NCI-H2081 treated with DMSO at 0.1 percent for 48 hours (cell line): ENCODE measurements at regions not wholly inside any gene's neighbourhood (a gene's known extent, or its start where the extent isn't known, plus 50 kb on each side); places are given as distances from the start of the nearest gene placed in this dataset.

Experiments used
- DNase-seq: peaks from one replicate; lab custom pipeline; 2025; lab: John Stamatoyannopoulos, UW

GRCh38 chr13:39858794-39859193 is 203.3 kb downstream of the COG6 start:
- no peak for DNase-seq

DNA sequence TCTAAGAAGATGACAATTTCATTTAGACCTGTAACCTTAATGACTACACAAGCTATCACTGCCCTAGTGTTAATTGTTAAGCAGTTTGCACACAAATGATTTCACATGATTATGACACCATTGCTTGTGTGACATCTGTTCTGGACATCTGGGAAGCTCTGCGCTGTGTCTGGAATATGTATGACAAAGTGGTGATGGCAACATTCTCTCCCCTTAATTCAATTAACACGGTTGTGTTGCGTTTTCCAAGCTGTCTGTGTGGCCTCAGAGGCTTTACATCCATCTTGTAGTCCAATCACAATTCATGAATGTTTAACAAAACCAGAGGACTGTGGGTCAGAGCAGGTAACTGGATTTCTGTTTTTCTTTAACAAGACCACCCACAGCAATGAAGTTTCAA is 204.4 kb downstream of the COG6 start:
- DNase-seq, result no peak

- no peak for DNase-seq
These were observed 207.4 kb downstream of the COG6 start for GRCh38 chr13:39862900-39863299.

DNA sequence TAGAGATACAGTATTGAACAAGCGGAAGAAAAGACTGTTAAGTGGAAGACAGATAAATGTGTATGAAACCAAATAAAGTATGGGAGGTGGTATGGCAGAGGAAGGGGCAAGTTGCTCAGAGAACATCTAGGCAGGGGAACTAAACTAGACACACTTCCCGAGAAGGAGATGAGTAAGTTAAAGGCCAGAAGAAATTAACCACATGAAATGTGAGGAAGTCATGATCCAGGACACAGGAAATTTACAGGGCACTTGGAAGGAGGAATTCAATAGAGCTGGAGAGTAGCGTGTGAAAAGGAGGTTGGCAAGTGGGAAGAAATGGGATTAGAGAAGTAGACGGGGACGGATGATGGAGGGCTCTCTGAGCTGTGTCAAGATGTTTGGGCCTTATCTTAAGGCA is 208.8 kb downstream of the COG6 start:
- DNase-seq, result no peak

DNA sequence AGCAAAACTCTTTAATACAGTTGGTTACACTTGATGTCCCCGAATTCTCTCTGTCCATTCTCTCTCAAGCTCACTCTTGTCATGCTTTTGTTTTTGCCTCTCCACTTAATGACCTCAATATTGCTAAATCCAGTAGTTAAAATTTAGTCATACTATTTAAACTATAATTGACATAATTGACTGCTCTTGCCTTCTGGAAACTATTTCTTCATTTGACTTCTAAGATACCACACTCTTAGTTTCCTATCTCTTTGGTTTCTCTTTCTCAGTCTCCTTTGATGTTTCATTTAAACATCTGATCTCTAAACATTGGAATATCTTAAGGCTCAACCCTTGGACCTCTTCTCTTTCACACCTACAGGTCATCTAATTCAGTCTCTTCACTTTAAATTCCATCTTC is 211.3 kb downstream of the COG6 start:
- no peak for DNase-seq

DNA sequence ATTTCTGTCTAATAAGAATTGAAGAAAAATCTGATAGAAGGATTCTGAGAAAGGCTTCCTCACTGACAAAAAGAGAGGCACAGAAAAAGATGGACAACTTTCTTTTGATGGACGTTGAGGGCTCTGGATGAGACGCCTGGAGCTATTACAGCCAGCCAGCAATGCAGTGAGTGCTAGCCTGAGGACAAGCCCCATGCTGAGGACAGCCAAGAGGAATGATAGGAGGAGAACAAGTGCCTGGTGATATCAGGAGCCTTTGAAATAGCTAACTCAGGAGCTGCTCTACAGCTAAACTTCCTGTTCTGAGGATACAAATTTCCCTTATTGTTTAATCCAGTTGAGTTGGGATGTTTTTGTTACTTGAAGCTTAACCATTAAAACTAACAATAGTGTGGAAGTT is 212.3 kb downstream of the COG6 start:
- no peak for DNase-seq

GRCh38 chr13:39870197-39870747 is 214.8 kb downstream of the COG6 start:
- DNase-seq, result no peak

DNA sequence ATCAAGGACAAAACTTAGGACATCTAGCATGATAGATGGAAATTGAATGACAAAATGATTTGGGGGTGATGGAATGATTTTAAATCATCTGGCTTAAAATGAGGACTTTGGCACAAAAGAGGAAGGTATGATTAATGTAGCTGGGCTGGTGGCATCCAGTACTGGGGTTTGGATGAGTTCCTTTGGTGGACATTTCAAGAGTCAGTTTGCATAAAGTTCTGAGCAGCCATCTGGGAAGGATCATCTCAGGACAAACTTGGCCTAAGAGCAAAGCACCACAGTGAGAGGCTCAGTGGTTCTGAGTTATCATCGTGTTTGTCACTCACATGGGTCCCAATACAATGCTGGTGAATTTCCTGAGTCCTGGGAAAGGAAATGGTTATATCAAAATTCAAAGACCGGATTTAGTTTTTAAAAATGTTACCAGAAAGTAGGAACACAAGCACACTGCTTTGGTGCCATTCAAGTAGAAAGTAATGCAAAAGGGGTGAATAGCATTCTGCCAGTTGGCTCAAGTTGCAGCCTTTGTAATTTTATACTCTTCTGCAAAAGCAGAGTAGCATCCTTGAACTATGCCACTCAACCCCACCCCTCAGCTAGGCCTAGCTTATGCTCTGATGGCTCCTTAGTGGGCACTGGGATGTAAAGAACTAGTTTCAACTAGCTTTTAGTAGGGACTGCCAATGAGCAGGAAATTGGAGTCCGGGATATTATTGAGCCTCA is 219.0 kb downstream of the COG6 start:
- no peak for DNase-seq

GRCh38 chr13:39875111-39875987 is 219.9 kb downstream of the COG6 start:
- no peak for DNase-seq

GRCh38 chr13:39876258-39876657 is 220.8 kb downstream of the COG6 start:
- no peak for DNase-seq

GRCh38 chr13:39877134-39877533 is 221.7 kb downstream of the COG6 start:
- DNase-seq, result no peak

- DNase-seq, result no peak
These were observed 224.0 kb downstream of the COG6 start for GRCh38 chr13:39879286-39880035.

DNA sequence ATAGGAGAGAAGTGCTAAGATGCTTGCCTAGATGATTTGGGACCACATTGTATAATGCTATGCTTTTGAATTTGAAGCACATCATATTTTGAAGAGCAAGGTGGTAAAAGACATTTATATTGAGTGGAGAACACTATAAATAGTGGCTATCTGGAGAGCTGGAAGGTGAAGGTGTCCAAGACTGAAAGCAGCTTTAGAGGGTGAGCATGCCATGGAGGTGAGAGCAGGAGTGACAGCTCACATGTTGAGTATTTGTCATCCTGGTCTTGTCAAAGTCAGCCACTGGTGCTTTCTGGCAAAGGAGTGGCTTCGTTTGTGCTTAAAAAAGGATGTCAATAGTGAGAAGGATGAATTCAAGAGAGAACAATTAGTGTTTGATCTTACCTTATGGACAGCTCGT is 225.9 kb downstream of the COG6 start:
- DNase-seq, result no peak

GRCh38 chr13:39881887-39882286 is 226.4 kb downstream of the COG6 start:
- no peak for DNase-seq

DNA sequence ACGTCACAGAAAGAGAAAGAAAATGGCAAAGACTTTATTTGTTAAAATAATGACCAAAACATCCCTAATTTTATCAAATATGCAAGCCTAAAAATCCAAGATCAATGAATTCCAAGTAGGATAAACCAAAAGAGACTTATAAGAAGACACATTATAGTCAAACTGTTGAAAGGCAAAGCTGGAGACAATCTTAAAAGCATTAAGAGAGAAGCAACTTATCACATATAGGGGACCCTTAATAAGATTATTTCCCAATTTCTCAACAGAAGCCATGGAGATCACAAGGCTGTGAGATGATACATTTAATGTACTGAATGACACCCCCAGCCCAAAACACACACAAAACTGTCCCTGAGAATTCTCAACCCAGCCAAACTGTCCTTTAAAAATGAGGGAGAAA is 228.7 kb downstream of the COG6 start:
- DNase-seq, result no peak

GRCh38 chr13:39886336-39886735 is 230.9 kb downstream of the COG6 start:
- no peak for DNase-seq

DNA sequence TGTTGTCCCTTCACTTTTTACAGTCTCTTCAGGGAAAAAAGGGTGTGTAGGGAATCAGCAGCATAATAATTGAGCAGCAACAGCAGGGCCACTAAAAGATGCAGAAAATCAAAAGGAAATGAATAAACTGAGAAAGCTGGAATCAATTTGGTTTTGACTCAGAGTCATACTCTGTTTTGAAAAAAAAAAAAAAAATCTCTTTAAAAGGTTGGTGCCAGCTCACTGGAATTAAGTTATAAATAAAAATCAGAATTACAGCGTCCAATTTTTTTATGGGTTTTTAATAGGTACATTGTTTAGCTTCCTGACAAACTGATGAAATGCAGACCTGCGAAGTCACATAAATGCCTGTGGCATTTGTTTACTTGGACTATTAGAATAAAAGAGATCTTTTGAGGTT is 231.9 kb downstream of the COG6 start:
- DNase-seq, result no peak

- no peak for DNase-seq
These were observed 233.7 kb downstream of the COG6 start for GRCh38 chr13:39888865-39889810.

GRCh38 chr13:39890537-39890936 is 235.1 kb downstream of the COG6 start:
- DNase-seq, result no peak

- no peak for DNase-seq
These were observed 237.5 kb downstream of the COG6 start for GRCh38 chr13:39892721-39893685.
